GM23338 (cell line): ENCODE measurements at regions not wholly inside any gene's neighbourhood (a gene's known extent, or its start where the extent isn't known, plus 50 kb on each side); places are given as distances from the start of the nearest gene placed in this dataset.

ENCODE experiments used
- ATAC-seq: fragments of 200-7000 bp; cut with Tn5 transposase; 3 replicates; pipeline ENCODE4 v1.9.1; 2020
- DNase-seq: peaks from one replicate; pipeline ENCODE4 v3.0.0-alpha.2; 2015; ENCODE audit warnings: low spot score
- H2AFZ ChIP-seq: fragments of 200-600 bp; sonication (generic); 2 replicates; pipeline ENCODE4 v1.8.0; 2016; ENCODE audit warnings: antibody characterized with exemption, mild to moderate bottlenecking, moderate library complexity
- H3F3A ChIP-seq: fragments of 200-600 bp; sonication (generic); replicated peaks from 2 replicates; pipeline ENCODE4 v1.8.0; 2017; ENCODE audit warnings: antibody characterized with exemption, mixed run types, low read depth
- H3K27ac ChIP-seq: fragments of 200-600 bp; sonication (generic); 2 replicates; pipeline ENCODE4 v1.6.1; 2016; ENCODE audit warnings: low read depth
- H3K27me3 ChIP-seq: fragments of 200-600 bp; sonication (generic); 2 replicates; pipeline ENCODE4 v1.8.0; 2016; ENCODE audit warnings: mild to moderate bottlenecking, mixed run types, moderate library complexity; ENCODE audit not compliant: insufficient read depth
- H3K36me3 ChIP-seq: fragments of 200-600 bp; sonication (generic); 2 replicates; pipeline ENCODE4 v1.8.0; 2016; ENCODE audit warnings: mild to moderate bottlenecking; ENCODE audit not compliant: insufficient read depth
- H3K4me1 ChIP-seq: fragments of 200-600 bp; sonication (generic); 2 replicates; pipeline ENCODE4 v1.8.0; 2016; ENCODE audit warnings: mild to moderate bottlenecking, moderate library complexity; ENCODE audit not compliant: insufficient read depth
- H3K4me2 ChIP-seq: fragments of 200-600 bp; sonication (generic); 2 replicates; pipeline ENCODE4 v1.7.1; 2017; ENCODE audit warnings: mixed run types
- H3K4me3 ChIP-seq: fragments of 200-600 bp; sonication (generic); 2 replicates; pipeline ENCODE4 v1.6.1; 2016; ENCODE audit warnings: mixed run types
- H3K79me2 ChIP-seq: fragments of 200-600 bp; sonication (generic); replicated peaks from 2 replicates; pipeline ENCODE4 v1.8.0; 2017; ENCODE audit warnings: mild to moderate bottlenecking; ENCODE audit not compliant: insufficient read depth
- H3K9me2 ChIP-seq: fragments of 200-600 bp; sonication (generic); 2 replicates; pipeline ENCODE4 v1.8.0; 2017; ENCODE audit not compliant: insufficient read depth
- H4K20me1 ChIP-seq: fragments of 200-600 bp; sonication (generic); replicated peaks from 2 replicates; pipeline ENCODE4 v1.8.0; 2017; ENCODE audit warnings: mild to moderate bottlenecking; ENCODE audit not compliant: insufficient read depth
- H3K27ac Mint-ChIP-seq: 2 replicates; pipeline ENCODE4 v1.8.0; 2020; ENCODE audit warnings: inconsistent platforms, mild to moderate bottlenecking, moderate library complexity, mixed read lengths
- H3K27me3 Mint-ChIP-seq: 3 replicates; pipeline ENCODE4 v1.8.0; 2022; ENCODE audit warnings: low read depth, mild to moderate bottlenecking, moderate library complexity, mixed read lengths, inconsistent platforms; ENCODE audit not compliant: insufficient read depth, poor library complexity
- H3K36me3 Mint-ChIP-seq: 3 replicates; pipeline ENCODE4 v1.8.0; 2021; ENCODE audit warnings: low read depth, mild to moderate bottlenecking, inconsistent platforms, moderate library complexity, mixed read lengths
- H3K4me1 Mint-ChIP-seq: 3 replicates; pipeline ENCODE4 v1.8.0; 2020; ENCODE audit warnings: mild to moderate bottlenecking, inconsistent platforms, mixed read lengths
- H3K4me3 Mint-ChIP-seq: 3 replicates; pipeline ENCODE4 v1.8.0; 2021; ENCODE audit warnings: moderate library complexity, mild to moderate bottlenecking, inconsistent platforms, mixed read lengths
- H3K9me3 Mint-ChIP-seq: 3 replicates; pipeline ENCODE4 v1.8.0; 2020; ENCODE audit warnings: moderate library complexity, mild to moderate bottlenecking, inconsistent platforms, mixed read lengths
- CREB1 ChIP-seq: fragments of 250-450 bp; sonication (Bioruptor Pico); IDR thresholded peaks from 2 replicates; pipeline ENCODE4 v1.5.0; 2020; ENCODE audit warnings: low read depth, mild to moderate bottlenecking, moderate library complexity
- CTCF ChIP-seq, 2 experiments: fragments of 200-600 bp in 1 of 2; sonication (generic) in 1 of 2; conservative IDR thresholded peaks; 2 replicates each; pipeline versions ENCODE4 v1.5.1 to v1.6.1; 2016 to 2017; ENCODE audit warnings: antibody characterized with exemption in 2 of 2, low read depth in 2 of 2, mild to moderate bottlenecking in 2 of 2, moderate library complexity in 1 of 2
- ETS1 ChIP-seq: IDR thresholded peaks from 2 replicates; pipeline ENCODE4 v1.6.1; 2016; ENCODE audit warnings: antibody characterized with exemption
- EZH2 ChIP-seq: fragments of 200-600 bp; sonication (generic); IDR thresholded peaks from one replicate; pipeline ENCODE4 v1.8.0; 2017; ENCODE audit warnings: antibody characterized with exemption, mild to moderate bottlenecking, low read depth; ENCODE audit not compliant: unreplicated experiment
- EZH2phosphoT487 ChIP-seq: fragments of 200-600 bp; sonication (generic); IDR thresholded peaks from one replicate; pipeline ENCODE4 v1.8.1; 2018; ENCODE audit warnings: antibody characterized with exemption; ENCODE audit not compliant: unreplicated experiment
- JUNB ChIP-seq: IDR thresholded peaks from one replicate; pipeline ENCODE4 v1.6.1; 2016; ENCODE audit warnings: antibody characterized with exemption; ENCODE audit not compliant: unreplicated experiment
- NANOG ChIP-seq: IDR thresholded peaks from 2 replicates; pipeline ENCODE4 v1.6.1; 2016; ENCODE audit warnings: antibody characterized with exemption, borderline replicate concordance
- POLR2AphosphoS5 ChIP-seq: IDR thresholded peaks from 2 replicates; pipeline ENCODE4 v1.6.1; 2016; ENCODE audit warnings: antibody characterized with exemption, low read depth
- REST ChIP-seq: IDR thresholded peaks from one replicate; pipeline ENCODE4 v1.6.1; 2018; ENCODE audit warnings: antibody characterized with exemption; ENCODE audit not compliant: unreplicated experiment
- STAT1 ChIP-seq: IDR thresholded peaks from one replicate; pipeline ENCODE4 v1.6.1; 2016; ENCODE audit warnings: antibody characterized with exemption; ENCODE audit not compliant: unreplicated experiment
- ZNF114 ChIP-seq: fragments of 250-450 bp; sonication (Bioruptor Pico); IDR thresholded peaks from 2 replicates; pipeline ENCODE4 v1.5.0; 2020; ENCODE audit warnings: mild to moderate bottlenecking, moderate library complexity
- ZNF331 ChIP-seq: fragments of 250-450 bp; sonication (Bioruptor Pico); IDR thresholded peaks from 2 replicates; pipeline ENCODE4 v1.5.0; 2020; ENCODE audit warnings: low read depth, mild to moderate bottlenecking, moderate library complexity
- ZNF462 ChIP-seq: fragments of 250-450 bp; sonication (Bioruptor Pico); IDR thresholded peaks from 2 replicates; pipeline ENCODE4 v1.5.0; 2020; ENCODE audit warnings: mild to moderate bottlenecking, moderate library complexity

GRCh38 chr2:181139831-181140230, 159.4 kb downstream of the UBE2E3 start:
- no peak for ATAC-seq
- Histone ChIP-seq H3K36me3 (no peaks in the 10 kb centered on the region), H3K79me2 (no peaks in the 10 kb centered on the region), H3K4me3 (no peak overlapping the region), H4K20me1 (no peaks in the 10 kb centered on the region), H3K27ac (no peak overlapping the region), H3F3A (no peaks in the 10 kb centered on the region), H3K4me2 (no peak overlapping the region), H3K4me1 (no peaks in the 10 kb centered on the region), H3K9me2 (no peaks in the 10 kb centered on the region), H3K27me3 (no peaks in the 10 kb centered on the region), H2AFZ (no peak overlapping the region)
- no peak for TF ChIP-seq EZH2
- no peak for TF ChIP-seq NANOG
- TF ChIP-seq ETS1: no peak
- no peak for TF ChIP-seq ZNF462 (CRISPR knock-in tag)
- no peak for TF ChIP-seq JUNB
- TF ChIP-seq ZNF331 (CRISPR knock-in tag): no peak
- no peak for TF ChIP-seq REST
- no peak for TF ChIP-seq EZH2phosphoT487
- TF ChIP-seq CTCF (conservative IDR thresholded peaks at IDR 0.05; ENCODE audit: low read depth in 2 of 2): no peak
- TF ChIP-seq POLR2AphosphoS5: no peak
- no peak for TF ChIP-seq STAT1
- TF ChIP-seq CREB1 (CRISPR knock-in tag): no peak
- TF ChIP-seq ZNF114 (CRISPR knock-in tag): no peak
- Mint-ChIP-seq H3K9me3 (no peaks in the 10 kb centered on the region), H3K36me3 (no peaks in the 10 kb centered on the region), H3K4me1 (peaks cover 4% of the 10 kb centered on the region; the same call in 2 of the 3 replicates), H3K27ac (no peak overlapping the region), H3K4me3 (no peak overlapping the region), H3K27me3 (no peaks in the 10 kb centered on the region)
- DNase-seq: no peak
